NT2/D1 (cell line): ENCODE measurements at regions not wholly inside any gene's neighbourhood (a gene's known extent, or its start where the extent isn't known, plus 50 kb on each side); places are given as distances from the start of the nearest gene placed in this dataset.

ENCODE experiments used
- SUZ12 ChIP-seq: IDR thresholded peaks from 2 replicates; pipeline ENCODE4 v1.6.1; 2011; ENCODE audit not compliant: insufficient read length, insufficient read depth; ENCODE audit errors: extremely low read depth
- YY1 ChIP-seq: IDR thresholded peaks from 2 replicates; pipeline ENCODE4 v1.6.1; 2011; ENCODE audit not compliant: insufficient read length, insufficient read depth

GRCh38 chr4:18321956-18322530 lies 300.5 kb upstream of the LCORL start:
- no peak for TF ChIP-seq YY1
- TF ChIP-seq SUZ12 = no peak
